WTC11 (cell line): ENCODE measurements at regions not wholly inside any gene's neighbourhood (a gene's known extent, or its start where the extent isn't known, plus 50 kb on each side); places are given as distances from the start of the nearest gene placed in this dataset.
A peak's percentile ranks its signal among the peaks of the same experiment; 100 is the strongest.

Source experiments
- ATAC-seq: fragments of 200-7000 bp; cut with Tn5 transposase; 2 replicates; pipeline ENCODE4 v1.10.0; 2021; ENCODE audit warnings: mild to moderate bottlenecking, moderate library complexity
- CTCF ChIA-PET: fragments of 300-600 bp; sonication (Branson Sonifier 250); formaldehyde crosslinking; loops from one replicate; lab custom pipeline; 2021; ENCODE audit warnings: antibody characterized with exemption; lab: Charles Lee
- POLR2A ChIA-PET: fragments of 350-600 bp; sonication (Branson Sonifier 250); formaldehyde crosslinking; loops from one replicate; lab custom pipeline; 2021; ENCODE audit warnings: antibody characterized with exemption; lab: Charles Lee
- DNase-seq: peaks from one replicate; pipeline ENCODE4 v3.0.0; 2021; ENCODE audit warnings: low spot score
- H3K27ac Mint-ChIP-seq: 2 replicates; pipeline ENCODE4 v1.8.0; 2021; ENCODE audit warnings: mixed read lengths
- H3K27me3 Mint-ChIP-seq: 2 replicates; pipeline ENCODE4 v1.8.0; 2021; ENCODE audit warnings: low read depth, mild to moderate bottlenecking, moderate library complexity, mixed read lengths
- H3K36me3 Mint-ChIP-seq: 2 replicates; pipeline ENCODE4 v1.8.0; 2021; ENCODE audit warnings: mixed read lengths
- H3K4me1 Mint-ChIP-seq: 2 replicates; pipeline ENCODE4 v1.8.0; 2022; ENCODE audit warnings: mixed read lengths
- H3K4me3 Mint-ChIP-seq: 2 replicates; pipeline ENCODE4 v1.8.0; 2021; ENCODE audit warnings: mild to moderate bottlenecking, moderate library complexity, mixed read lengths
- H3K9me3 Mint-ChIP-seq: 2 replicates; pipeline ENCODE4 v1.8.0; 2021; ENCODE audit warnings: mixed read lengths
- FOXP4 ChIP-seq: sonication (generic); formaldehyde crosslinking; IDR thresholded peaks from 2 replicates; pipeline ENCODE4 v1.8.0; 2022; ENCODE audit warnings: mild to moderate bottlenecking, missing genetic modification reagents
- IRF1 ChIP-seq: sonication (generic); formaldehyde crosslinking; IDR thresholded peaks from 2 replicates; pipeline ENCODE4 v1.8.0; 2023; ENCODE audit warnings: missing genetic modification reagents
- KAT7 ChIP-seq: sonication (generic); formaldehyde crosslinking; IDR thresholded peaks from 2 replicates; pipeline ENCODE4 v1.8.1; 2023; ENCODE audit warnings: missing genetic modification reagents, mild to moderate bottlenecking, borderline replicate concordance
- OVOL2 ChIP-seq: fragments of 250-450 bp; sonication (Bioruptor Pico); IDR thresholded peaks from 2 replicates; pipeline ENCODE4 v1.9.0; 2021; ENCODE audit warnings: mild to moderate bottlenecking, borderline replicate concordance
- PRRX2 ChIP-seq: fragments of 250-450 bp; sonication (Bioruptor Pico); IDR thresholded peaks from 2 replicates; pipeline ENCODE4 v1.8.0; 2021; ENCODE audit warnings: mild to moderate bottlenecking
- SOX15 ChIP-seq: fragments of 250-450 bp; sonication (Bioruptor Pico); IDR thresholded peaks from 2 replicates; pipeline ENCODE4 v1.9.0; 2021; ENCODE audit warnings: mild to moderate bottlenecking
- SP1 ChIP-seq: sonication (generic); formaldehyde crosslinking; conservative IDR thresholded peaks from 2 replicates; pipeline ENCODE4 v1.8.1; 2022; ENCODE audit warnings: missing genetic modification reagents
- ZBTB21 ChIP-seq: sonication (generic); formaldehyde crosslinking; IDR thresholded peaks from 2 replicates; pipeline ENCODE4 v1.8.1; 2023; ENCODE audit warnings: mild to moderate bottlenecking, missing genetic modification reagents, borderline replicate concordance
- ZNF396 ChIP-seq: fragments of 250-450 bp; sonication (Bioruptor Pico); IDR thresholded peaks from 2 replicates; pipeline ENCODE4 v1.8.0; 2021; ENCODE audit warnings: mild to moderate bottlenecking, moderate library complexity, borderline replicate concordance
- ZSCAN18 ChIP-seq: fragments of 250-450 bp; sonication (Bioruptor Pico); IDR thresholded peaks from 2 replicates; pipeline ENCODE4 v2.1.2; 2022; ENCODE audit warnings: mild to moderate bottlenecking, moderate library complexity
- TF ChIP-seq, protein P1 (sequence below): fragments of 250-450 bp; sonication (Bioruptor Pico); IDR thresholded peaks from 2 replicates; pipeline ENCODE4 v1.9.0; 2021; ENCODE audit warnings: mild to moderate bottlenecking, borderline replicate concordance
- TF ChIP-seq, protein P2 (sequence below): fragments of 250-450 bp; sonication (Bioruptor Pico); IDR thresholded peaks from 2 replicates; pipeline ENCODE4 v1.9.0; 2021; ENCODE audit warnings: moderate library complexity, mild to moderate bottlenecking, inconsistent platforms, borderline replicate concordance

GRCh38 chr3:102255736-102256135 is 179.1 kb upstream of the ZPLD1 start (continued):
- TF ChIP-seq OVOL2 (CRISPR knock-in tag) (no peak), IRF1 (no peak), SP1 (no peak)
- TF ChIP-seq, protein P1, sequence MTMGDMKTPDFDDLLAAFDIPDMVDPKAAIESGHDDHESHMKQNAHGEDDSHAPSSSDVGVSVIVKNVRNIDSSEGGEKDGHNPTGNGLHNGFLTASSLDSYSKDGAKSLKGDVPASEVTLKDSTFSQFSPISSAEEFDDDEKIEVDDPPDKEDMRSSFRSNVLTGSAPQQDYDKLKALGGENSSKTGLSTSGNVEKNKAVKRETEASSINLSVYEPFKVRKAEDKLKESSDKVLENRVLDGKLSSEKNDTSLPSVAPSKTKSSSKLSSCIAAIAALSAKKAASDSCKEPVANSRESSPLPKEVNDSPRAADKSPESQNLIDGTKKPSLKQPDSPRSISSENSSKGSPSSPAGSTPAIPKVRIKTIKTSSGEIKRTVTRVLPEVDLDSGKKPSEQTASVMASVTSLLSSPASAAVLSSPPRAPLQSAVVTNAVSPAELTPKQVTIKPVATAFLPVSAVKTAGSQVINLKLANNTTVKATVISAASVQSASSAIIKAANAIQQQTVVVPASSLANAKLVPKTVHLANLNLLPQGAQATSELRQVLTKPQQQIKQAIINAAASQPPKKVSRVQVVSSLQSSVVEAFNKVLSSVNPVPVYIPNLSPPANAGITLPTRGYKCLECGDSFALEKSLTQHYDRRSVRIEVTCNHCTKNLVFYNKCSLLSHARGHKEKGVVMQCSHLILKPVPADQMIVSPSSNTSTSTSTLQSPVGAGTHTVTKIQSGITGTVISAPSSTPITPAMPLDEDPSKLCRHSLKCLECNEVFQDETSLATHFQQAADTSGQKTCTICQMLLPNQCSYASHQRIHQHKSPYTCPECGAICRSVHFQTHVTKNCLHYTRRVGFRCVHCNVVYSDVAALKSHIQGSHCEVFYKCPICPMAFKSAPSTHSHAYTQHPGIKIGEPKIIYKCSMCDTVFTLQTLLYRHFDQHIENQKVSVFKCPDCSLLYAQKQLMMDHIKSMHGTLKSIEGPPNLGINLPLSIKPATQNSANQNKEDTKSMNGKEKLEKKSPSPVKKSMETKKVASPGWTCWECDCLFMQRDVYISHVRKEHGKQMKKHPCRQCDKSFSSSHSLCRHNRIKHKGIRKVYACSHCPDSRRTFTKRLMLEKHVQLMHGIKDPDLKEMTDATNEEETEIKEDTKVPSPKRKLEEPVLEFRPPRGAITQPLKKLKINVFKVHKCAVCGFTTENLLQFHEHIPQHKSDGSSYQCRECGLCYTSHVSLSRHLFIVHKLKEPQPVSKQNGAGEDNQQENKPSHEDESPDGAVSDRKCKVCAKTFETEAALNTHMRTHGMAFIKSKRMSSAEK (CRISPR knock-in tag): no peak

GRCh38 chr3:102258666-102259227 is 176.1 kb upstream of the ZPLD1 start:
- ChIA-PET CTCF (no interaction called here), POLR2A (no interaction called here)
- H3K9me3 Mint-ChIP-seq: no peaks in the 10 kb centered on the region
- H3K4me3 Mint-ChIP-seq: no peak overlapping the region
- H3K4me1 Mint-ChIP-seq: peaks cover 7% of the 10 kb centered on the region
- no peak overlapping the region for H3K27ac Mint-ChIP-seq
- DNase-seq: no peak
- no peaks in the 10 kb centered on the region for H3K36me3 Mint-ChIP-seq
- ATAC-seq: no peak
- no peaks in the 10 kb centered on the region for H3K27me3 Mint-ChIP-seq
- TF ChIP-seq SOX15 (CRISPR knock-in tag) (no peak), ZBTB21 (CRISPR knock-in tag) (no peak), PRRX2 (no peak), ZNF396 (no peak), KAT7 (no peak)
- TF ChIP-seq, protein P2, sequence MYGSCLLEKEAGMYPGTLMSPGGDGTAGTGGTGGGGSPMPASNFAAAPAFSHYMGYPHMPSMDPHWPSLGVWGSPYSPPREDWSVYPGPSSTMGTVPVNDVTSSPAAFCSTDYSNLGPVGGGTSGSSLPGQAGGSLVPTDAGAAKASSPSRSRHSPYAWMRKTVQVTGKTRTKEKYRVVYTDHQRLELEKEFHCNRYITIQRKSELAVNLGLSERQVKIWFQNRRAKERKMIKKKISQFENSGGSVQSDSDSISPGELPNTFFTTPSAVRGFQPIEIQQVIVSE (CRISPR knock-in tag): no peak
- TF ChIP-seq, all 79 proteins: peak for 0

- H3K27ac Mint-ChIP-seq: 0 out of 2 replicates have a peak overlapping the region, but pooled peaks have one; percentile 5
- no peak for DNase-seq
- ATAC-seq: no peak
- no peaks in the 10 kb centered on the region for H3K36me3 Mint-ChIP-seq
- H3K27me3 Mint-ChIP-seq: no peaks in the 10 kb centered on the region
- ChIA-PET POLR2A (no interaction called here), CTCF (no interaction called here)
- H3K9me3 Mint-ChIP-seq: no peaks in the 10 kb centered on the region
- TF ChIP-seq ZSCAN18 (no peak), FOXP4 (CRISPR knock-in tag) (no peak), SOX15 (CRISPR knock-in tag) (no peak)
- H3K4me1 Mint-ChIP-seq: peaks cover 7% of the 10 kb centered on the region
- no peak overlapping the region for H3K4me3 Mint-ChIP-seq
Measured at GRCh38 chr3:102259663-102260062, 175.2 kb upstream of the ZPLD1 start.
